Peyer's patch (tissue), 4 donors: ENCODE measurements at regions not wholly inside any gene's neighbourhood (a gene's known extent, or its start where the extent isn't known, plus 50 kb on each side); places are given as distances from the start of the nearest gene placed in this dataset.
"Not testable (repeated sequence)": the region's sequence is repeated elsewhere in the genome, so short reads cannot be mapped to it uniquely, and the experiment has no call there.

Source experiments
- DNase-seq, 3 donors: peaks; one replicate each; pipeline ENCODE4 v3.0.0-alpha.2; 2017 to 2019
- H3K27ac ChIP-seq, 4 donors: fragments of 200-600 bp; sonication (generic); one replicate each; pipeline ENCODE4 v1.5.1; 2016 to 2019
- H3K27me3 ChIP-seq, 2 donors: fragments of 200-600 bp; sonication (generic); one replicate each; pipeline ENCODE4 v1.5.1; 2019
- H3K36me3 ChIP-seq, 3 donors: fragments of 200-600 bp; sonication (generic); one replicate each; pipeline ENCODE4 v1.5.1; 2016 to 2019
- H3K4me1 ChIP-seq, 4 donors: fragments of 200-600 bp; sonication (generic); one replicate each; pipeline ENCODE4 v1.5.1; 2016 to 2019
- H3K4me3 ChIP-seq, 4 donors: fragments of 200-600 bp; sonication (generic); 1 replicate in 3 of 4; 2 replicates in 1 of 4; pipeline ENCODE4 v1.5.1; 2016 to 2019; ENCODE audit warnings: mild to moderate bottlenecking in 1 of 4
- H3K9me3 ChIP-seq, 4 donors: fragments of 200-600 bp; sonication (generic); one replicate each; pipeline ENCODE4 v1.5.1; 2016 to 2019; ENCODE audit warnings: mild to moderate bottlenecking in 1 of 4
- POLR2A ChIP-seq, 2 donors: fragments of 450-650 bp; IDR thresholded peaks; one replicate each; pipeline ENCODE4 v1.5.1; 2017; ENCODE audit warnings: antibody characterized with exemption in 2 of 2, mild to moderate bottlenecking in 2 of 2, moderate library complexity in 2 of 2
- TF ChIP-seq, protein P1 (sequence below), 6 experiments: fragments of 450-650 bp in 4 of 6; fragments of 200-600 bp in 2 of 6; sonication (generic) in 1 of 6; IDR thresholded peaks; one replicate each; pipeline ENCODE4 v1.5.1; 2017 to 2019; ENCODE audit warnings: antibody characterized with exemption in 6 of 6, mild to moderate bottlenecking in 3 of 6, moderate library complexity in 1 of 6

DNA sequence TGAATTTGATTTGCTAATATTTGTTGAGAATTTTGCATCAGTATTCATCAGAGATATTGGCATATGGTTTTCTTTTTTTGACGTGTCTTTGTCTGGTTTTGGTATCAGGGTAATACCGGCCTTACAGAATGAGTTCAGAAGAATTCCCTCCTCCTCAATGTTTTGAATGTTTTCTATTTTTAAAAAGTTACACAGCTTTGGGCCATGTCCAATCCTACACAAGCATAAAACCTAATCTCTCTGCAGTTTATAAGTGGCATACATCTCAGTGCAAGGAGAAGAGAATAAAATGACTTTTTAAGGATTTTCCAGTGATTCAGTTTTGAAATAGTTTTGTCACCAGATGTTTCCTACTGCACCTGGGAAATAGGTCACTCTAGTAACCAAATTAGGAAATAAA is 185.5 kb downstream of the COL12A1 start:
- Histone ChIP-seq H3K27me3 (no peaks in the 10 kb centered on the region), H3K36me3 (no peaks in the 10 kb centered on the region), H3K4me1 (no peaks in the 10 kb centered on the region), H3K4me3 (no peak overlapping the region), H3K9me3 (no peaks in the 10 kb centered on the region), H3K27ac (no peak overlapping the region)
- no peak for TF ChIP-seq POLR2A (IDR thresholded peaks at IDR 0.05)
- TF ChIP-seq, protein P1, sequence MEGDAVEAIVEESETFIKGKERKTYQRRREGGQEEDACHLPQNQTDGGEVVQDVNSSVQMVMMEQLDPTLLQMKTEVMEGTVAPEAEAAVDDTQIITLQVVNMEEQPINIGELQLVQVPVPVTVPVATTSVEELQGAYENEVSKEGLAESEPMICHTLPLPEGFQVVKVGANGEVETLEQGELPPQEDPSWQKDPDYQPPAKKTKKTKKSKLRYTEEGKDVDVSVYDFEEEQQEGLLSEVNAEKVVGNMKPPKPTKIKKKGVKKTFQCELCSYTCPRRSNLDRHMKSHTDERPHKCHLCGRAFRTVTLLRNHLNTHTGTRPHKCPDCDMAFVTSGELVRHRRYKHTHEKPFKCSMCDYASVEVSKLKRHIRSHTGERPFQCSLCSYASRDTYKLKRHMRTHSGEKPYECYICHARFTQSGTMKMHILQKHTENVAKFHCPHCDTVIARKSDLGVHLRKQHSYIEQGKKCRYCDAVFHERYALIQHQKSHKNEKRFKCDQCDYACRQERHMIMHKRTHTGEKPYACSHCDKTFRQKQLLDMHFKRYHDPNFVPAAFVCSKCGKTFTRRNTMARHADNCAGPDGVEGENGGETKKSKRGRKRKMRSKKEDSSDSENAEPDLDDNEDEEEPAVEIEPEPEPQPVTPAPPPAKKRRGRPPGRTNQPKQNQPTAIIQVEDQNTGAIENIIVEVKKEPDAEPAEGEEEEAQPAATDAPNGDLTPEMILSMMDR (IDR thresholded peaks at IDR 0.05): no peak
- no peak for DNase-seq

DNA sequence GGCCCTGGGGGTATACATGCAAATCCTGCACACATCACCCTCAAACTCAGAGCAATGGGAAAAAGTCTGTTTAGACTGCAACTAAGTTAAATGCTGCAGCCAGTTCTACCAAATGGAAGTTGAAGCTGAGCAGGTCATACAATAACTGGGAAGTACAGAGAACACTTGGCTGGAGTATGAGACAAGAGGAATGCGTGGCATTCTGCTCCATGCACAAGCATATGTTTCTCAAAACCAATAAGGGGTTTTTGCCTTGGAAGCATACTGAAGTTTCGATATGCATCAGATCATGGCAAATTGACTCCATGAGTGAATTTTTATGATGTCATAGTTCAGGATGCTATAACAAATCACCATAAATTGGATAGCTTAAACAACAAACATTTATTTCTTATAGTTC is 193.8 kb downstream of the COL12A1 start:
- H3K36me3 ChIP-seq: no peaks in the 10 kb centered on the region
- H3K27ac ChIP-seq: no peak overlapping the region
- no peak for DNase-seq
- H3K4me3 ChIP-seq: no peak overlapping the region
- no peaks in the 10 kb centered on the region for H3K9me3 ChIP-seq
- H3K27me3 ChIP-seq: no peaks in the 10 kb centered on the region
- TF ChIP-seq POLR2A (IDR thresholded peaks at IDR 0.05): no peak
- TF ChIP-seq, protein P1 (IDR thresholded peaks at IDR 0.05): no peak
- H3K4me1 ChIP-seq: no peaks in the 10 kb centered on the region

DNA sequence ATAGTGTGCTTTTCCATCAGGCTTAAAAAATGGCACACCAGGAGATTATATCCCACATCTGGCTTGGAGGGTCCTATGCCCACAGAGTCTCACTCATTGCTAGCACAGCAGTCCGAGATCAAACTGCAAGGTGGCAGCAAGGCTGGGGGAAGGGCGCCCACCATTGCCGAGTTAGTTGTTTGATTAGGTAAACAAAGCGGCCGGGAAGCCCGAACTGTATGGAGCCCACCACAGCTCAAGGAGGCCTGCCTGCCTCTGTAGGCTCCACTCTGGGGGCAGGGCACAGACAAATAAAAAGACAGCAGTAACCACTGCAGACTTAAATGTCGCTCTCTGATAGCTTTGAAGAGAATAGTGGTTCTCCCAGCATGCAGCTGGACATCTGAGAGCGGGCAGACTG is 201.9 kb downstream of the COL12A1 start:
- H3K4me3 ChIP-seq, H3K4me1 ChIP-seq, H3K27me3 ChIP-seq, H3K27ac ChIP-seq, H3K9me3 ChIP-seq, DNase-seq, H3K36me3 ChIP-seq: not testable (repeated sequence)

DNA sequence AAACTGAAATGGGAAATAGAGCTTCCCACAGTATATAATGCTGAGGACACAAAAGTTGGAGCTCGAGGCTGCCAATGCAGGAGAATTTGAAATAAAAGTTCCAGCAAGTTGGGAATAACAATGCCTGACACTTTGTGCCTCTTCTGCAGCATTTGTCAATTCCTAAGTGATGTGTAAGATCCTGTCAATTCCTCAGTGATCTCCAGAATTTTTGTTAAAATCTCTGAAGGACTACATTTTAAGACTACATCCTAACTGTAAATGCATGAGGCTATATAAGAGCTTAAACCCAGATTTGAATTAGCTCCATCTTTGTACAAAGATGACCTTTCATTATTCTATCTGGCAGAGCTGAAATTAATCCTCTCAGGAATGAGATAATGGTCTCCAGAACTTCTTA is 208.2 kb downstream of the COL12A1 start:
- H3K27ac ChIP-seq: no peak overlapping the region
- no peak overlapping the region for H3K4me3 ChIP-seq
- no peaks in the 10 kb centered on the region for H3K4me1 ChIP-seq
- no peaks in the 10 kb centered on the region for H3K36me3 ChIP-seq
- DNase-seq: no peak
- H3K9me3 ChIP-seq: no peaks in the 10 kb centered on the region
- TF ChIP-seq, protein P1 (IDR thresholded peaks at IDR 0.05): no peak
- TF ChIP-seq POLR2A (IDR thresholded peaks at IDR 0.05): no peak
- H3K27me3 ChIP-seq: no peaks in the 10 kb centered on the region

DNA sequence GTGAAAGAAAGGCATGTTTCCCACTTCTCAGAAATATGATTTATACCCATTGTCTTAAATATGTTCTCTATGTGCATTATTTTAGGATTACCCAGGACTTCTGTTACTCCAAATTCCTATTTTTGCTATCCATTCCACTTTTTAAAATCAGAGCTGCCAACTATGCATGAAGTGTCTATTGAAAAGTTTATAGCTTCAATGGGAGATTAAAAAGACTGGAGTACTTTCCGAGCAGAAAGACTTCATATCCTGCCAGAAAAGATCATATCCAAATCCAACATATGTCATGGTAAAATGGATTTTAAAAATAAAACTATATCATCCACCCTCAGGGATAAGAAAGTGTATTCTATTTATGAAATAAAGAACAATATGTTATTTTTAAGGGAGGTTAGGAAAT is 212.7 kb downstream of the COL12A1 start:
- TF ChIP-seq, protein P1 (IDR thresholded peaks at IDR 0.05): no peak
- TF ChIP-seq POLR2A (IDR thresholded peaks at IDR 0.05): no peak
- no peak overlapping the region for H3K4me3 ChIP-seq
- no peak overlapping the region for H3K27ac ChIP-seq
- no peaks in the 10 kb centered on the region for H3K27me3 ChIP-seq
- no peak for DNase-seq
- H3K9me3 ChIP-seq: no peaks in the 10 kb centered on the region
- H3K4me1 ChIP-seq: no peaks in the 10 kb centered on the region
- H3K36me3 ChIP-seq: no peaks in the 10 kb centered on the region

DNA sequence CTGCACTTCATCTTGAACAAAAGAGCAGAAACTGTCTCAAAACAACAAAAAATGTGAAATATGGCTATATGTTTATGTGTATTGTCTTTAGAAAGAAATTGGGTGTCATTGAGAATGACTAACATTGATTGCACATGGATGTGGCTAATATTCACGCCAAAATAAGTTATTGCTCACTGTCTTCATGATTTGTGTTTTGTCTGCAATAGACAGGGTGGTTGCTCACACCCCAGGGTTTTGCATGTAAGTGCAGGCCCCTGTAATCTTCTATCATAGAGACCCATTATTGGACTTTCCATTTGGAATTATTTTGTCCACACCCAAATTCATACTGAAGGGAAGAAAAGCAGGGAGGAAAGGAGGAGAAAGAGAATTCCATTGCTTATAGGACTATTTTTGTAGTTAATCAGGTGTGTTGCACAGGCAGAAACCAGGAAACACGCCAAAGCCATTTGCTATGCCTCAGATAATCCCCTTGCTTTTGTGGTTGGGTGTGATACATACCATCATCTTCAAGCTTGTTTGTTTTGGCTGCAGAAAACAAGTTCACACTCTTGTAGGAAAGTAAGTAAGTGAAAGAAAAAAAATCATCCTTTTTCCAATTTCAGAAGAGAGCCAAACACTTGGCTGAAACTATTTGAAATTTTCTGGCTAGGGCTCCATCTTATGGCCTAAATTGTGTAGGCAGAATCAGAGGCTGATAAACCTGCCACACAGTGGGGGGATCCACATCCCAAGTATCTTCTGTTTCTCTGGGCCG is 214.1 kb downstream of the COL12A1 start:
- Histone ChIP-seq H3K4me1 (no peaks in the 10 kb centered on the region), H3K4me3 (no peak overlapping the region), H3K9me3 (no peaks in the 10 kb centered on the region), H3K36me3 (no peaks in the 10 kb centered on the region), H3K27me3 (no peaks in the 10 kb centered on the region), H3K27ac (no peak overlapping the region)
- TF ChIP-seq POLR2A (IDR thresholded peaks at IDR 0.05): no peak
- TF ChIP-seq, protein P1 (IDR thresholded peaks at IDR 0.05): no peak
- DNase-seq: no peak
